HuH-7 (cell line): ENCODE measurements at regions not wholly inside any gene's neighbourhood (a gene's known extent, or its start where the extent isn't known, plus 50 kb on each side); places are given as distances from the start of the nearest gene placed in this dataset.
"Not testable (repeated sequence)": the region's sequence is repeated elsewhere in the genome, so short reads cannot be mapped to it uniquely, and the experiment has no call there.

Source experiments
- DNase-seq: peaks from one replicate; pipeline ENCODE4 v3.0.0; 2011; ENCODE audit warnings: low spot score

GRCh38 chr15:26073430-26074333 lies 210.6 kb upstream of the ATP10A start:
- no peak for DNase-seq

DNA sequence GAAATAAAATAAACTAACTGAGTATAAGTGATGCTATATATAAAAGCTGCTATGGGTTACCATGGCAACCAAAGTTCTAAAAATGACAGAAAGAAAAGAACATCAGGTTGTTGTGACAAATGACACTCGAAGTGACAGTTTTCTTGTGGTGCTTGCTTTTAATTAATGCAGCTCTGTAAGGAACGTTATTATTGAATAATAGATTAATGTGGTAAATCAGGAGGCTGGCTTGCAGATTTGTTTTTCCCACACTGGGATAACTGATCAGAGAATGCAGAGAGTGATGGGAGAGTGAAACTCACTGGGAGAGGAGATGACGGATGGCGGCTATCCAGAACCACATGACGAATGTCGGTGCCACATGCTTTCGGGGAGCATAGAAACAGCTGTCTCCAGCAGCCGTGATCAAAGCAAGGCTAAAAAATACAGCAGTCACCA lies 207.0 kb upstream of the ATP10A start:
- DNase-seq: no peak

GRCh38 chr15:26069231-26069641 lies 206.1 kb upstream of the ATP10A start:
- DNase-seq: no peak

GRCh38 chr15:26066896-26067295 lies 203.8 kb upstream of the ATP10A start:
- no peak for DNase-seq

DNA sequence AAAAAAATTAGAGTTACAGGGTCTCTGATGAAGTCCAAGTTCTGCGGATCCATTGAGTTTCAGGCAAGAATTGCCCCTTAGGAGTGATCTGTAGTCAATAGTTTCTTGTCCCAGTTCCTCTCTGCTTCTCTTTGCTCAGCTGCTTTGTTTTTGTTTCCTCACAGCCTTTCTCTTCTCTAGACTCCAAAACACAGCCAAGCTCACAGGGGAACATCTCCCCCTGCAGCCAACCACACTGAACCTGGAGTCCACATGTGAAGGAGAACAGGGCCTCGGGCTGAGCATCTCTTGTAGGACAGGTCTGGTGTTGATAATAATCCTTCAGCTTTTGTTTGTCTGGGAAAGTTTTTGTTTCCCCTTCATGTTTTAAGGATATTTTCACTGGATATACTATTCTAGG lies 202.6 kb upstream of the ATP10A start:
- DNase-seq: no peak

GRCh38 chr15:26061248-26061647 lies 198.1 kb upstream of the ATP10A start:
- no peak for DNase-seq

GRCh38 chr15:26056766-26057165 lies 193.6 kb upstream of the ATP10A start:
- DNase-seq: not testable (repeated sequence)

DNA sequence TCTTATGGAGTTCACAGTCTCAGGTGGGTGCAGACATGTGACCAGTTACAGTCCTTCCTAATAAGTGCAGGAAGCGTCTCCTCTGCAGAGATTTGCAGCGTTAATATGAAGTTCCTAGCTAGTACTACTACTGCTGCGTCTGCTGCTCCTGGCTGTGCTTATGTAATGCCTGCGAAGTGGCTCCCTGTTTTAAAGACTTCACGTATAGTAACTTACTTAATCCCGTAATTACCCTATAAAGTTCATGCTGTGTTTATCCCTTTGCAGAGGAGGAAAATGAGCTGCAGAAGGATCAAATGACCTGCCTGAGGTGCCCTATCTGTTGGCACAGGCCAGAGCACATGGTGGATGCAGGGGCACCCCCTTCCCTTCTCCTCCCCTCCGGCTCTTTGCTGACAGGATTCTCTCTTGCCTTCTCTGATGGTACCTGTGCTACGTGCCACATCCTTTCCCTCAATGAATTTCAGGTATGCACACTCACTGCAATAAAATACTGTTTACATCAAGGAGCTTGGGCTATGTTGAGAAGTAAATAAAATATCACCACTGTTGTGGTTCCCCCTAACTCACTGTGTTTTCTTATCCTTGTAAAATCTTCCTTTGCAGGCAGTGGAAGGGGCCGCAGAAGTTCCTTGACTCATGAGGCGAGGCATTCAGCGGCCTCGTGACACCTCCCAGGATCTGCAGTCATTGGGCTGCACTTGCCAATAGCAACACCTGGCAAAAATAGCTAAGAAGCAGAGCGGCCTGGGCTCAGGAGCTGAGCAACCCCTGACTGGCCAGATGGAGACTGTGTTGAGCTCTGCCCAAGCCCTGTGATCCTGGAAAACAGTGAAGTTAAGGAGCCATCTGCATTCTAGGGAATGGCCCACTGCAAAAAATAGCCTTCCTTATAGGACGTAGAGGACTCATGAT lies 188.9 kb upstream of the ATP10A start:
- DNase-seq: no peak

GRCh38 chr15:26050984-26051383 lies 187.9 kb upstream of the ATP10A start:
- DNase-seq: no peak

DNA sequence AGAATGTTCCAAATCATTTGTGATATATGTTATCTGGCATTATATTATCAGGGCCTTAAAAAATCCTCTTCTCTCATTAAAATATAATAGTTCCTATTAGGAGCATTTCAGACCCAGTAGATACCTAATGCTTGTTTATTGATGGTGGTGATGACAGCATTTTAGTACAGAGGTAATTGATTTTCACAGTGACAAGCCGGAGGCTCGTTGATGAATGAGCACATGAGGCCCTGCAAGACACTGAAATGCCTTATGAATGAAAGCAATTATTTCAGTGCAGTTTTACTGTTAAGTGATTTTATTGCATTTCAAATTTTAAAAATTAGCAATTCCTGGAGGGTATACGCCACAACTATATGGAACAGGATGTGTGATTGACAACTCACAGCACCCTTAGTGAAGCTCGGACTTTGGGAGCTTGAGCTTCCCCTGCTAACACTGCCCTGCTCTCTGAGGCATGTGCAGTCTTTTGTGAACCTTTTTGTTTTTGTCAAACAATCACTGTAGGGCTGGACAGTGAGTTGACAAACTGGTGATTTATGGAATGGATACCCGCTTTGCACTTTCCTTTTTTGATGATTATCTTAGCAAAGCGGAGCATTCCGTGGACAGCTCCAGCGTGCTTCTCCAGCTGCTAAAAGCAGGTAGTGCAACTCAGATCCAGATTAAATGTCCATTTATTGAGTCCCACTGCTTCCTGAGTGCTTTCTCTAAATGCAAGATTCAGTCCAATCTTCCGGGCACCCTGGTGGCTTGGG lies 187.0 kb upstream of the ATP10A start:
- no peak for DNase-seq

DNA sequence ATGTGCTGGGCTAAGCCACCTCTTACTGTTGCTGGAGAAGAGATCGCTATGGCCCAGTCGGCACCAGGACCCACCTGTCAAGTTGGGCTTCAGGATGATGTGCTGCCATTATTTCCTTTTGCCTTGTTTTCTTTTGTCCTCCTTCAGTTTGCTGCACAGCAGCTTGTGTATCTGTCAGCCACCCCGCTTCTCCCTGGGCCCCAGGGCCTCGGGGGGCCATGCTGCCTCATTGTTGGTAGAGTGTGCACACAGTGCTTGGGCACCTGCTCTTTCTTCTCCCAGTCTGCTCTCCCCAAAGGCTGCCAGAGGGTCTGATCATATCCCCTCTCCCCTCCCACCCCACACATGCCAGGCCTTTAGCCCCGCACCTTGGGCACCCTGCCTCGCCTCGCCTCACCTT lies 185.5 kb upstream of the ATP10A start:
- DNase-seq: no peak

GRCh38 chr15:26045516-26045915 lies 182.4 kb upstream of the ATP10A start:
- DNase-seq: no peak

GRCh38 chr15:26043018-26043417 lies 179.9 kb upstream of the ATP10A start:
- DNase-seq: no peak

- no peak for DNase-seq
Observed at GRCh38 chr15:26038693-26039092, 175.6 kb upstream of the ATP10A start.

DNA sequence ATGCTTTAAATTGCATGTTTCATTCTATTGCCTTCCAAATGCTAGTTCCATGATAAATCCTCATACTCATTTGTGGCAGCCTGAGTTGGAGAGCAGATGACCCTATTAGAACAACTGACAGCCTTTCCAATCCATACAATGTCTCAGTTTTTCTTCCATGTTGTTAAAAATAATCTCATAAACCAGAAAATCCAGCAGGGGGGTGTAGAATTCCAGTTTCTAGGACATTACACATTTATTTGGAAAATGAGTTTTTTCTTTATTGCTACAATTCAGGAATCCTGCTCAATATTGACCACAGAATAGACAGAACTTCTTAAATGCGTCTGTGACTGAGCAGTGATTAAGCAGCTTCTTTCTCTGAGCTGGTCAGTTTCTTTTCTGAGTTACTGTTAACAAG lies 174.2 kb upstream of the ATP10A start:
- no peak for DNase-seq

- DNase-seq: no peak
Observed at GRCh38 chr15:26033493-26033892, 170.4 kb upstream of the ATP10A start.

DNA sequence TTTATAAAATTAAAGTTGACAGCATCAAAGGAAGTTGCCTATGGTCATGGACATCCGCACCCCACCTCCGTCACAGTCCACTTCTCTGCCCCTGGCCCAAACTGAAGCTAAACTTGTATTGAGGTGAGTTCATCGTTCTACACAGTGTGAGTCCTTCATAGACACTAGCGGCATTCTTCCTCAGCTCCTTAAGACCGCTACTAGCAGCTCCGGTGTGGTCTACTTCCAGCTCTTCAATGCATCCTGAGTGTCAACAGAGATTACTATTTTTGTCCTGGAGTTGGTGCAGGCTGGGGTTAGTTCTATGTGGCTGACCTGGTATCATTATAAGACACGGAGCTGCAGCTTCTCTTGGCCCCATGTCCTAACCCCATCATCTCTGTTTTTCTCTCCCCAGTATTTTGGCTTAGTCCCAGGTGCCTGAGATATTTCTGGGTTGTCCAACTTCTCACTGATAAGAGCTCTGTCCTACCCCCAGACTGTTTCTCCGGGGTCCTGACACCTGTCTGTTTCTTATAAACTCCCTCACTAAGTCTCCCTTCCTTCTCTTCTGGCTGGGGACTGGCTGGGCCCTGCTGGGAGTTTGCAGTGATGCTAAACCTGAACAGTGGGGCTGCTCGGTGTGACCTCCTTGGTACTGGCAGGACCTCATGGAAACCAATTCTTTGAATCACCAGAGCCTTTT lies 169.2 kb upstream of the ATP10A start:
- no peak for DNase-seq

GRCh38 chr15:26029586-26029985 lies 166.5 kb upstream of the ATP10A start:
- not testable (repeated sequence) for DNase-seq

DNA sequence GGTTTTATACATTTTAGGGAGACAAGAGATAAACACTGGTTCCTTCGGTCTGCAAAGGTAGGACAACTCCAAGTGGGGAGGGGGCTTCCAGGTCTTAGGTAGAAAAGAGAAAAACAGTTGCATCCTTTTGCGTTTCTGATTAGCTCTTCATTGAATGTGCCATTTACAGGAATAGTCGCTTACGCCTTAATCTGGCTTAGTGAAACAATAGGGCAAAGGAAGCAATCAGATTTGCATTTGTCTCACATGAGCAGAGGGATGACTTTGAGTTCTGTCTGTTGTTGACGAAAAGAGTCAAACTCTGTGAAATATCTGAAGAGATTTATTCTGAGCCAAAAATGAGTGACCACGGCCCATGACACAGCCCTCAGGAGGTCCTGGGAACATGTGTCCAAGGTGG lies 166.0 kb upstream of the ATP10A start:
- no peak for DNase-seq

DNA sequence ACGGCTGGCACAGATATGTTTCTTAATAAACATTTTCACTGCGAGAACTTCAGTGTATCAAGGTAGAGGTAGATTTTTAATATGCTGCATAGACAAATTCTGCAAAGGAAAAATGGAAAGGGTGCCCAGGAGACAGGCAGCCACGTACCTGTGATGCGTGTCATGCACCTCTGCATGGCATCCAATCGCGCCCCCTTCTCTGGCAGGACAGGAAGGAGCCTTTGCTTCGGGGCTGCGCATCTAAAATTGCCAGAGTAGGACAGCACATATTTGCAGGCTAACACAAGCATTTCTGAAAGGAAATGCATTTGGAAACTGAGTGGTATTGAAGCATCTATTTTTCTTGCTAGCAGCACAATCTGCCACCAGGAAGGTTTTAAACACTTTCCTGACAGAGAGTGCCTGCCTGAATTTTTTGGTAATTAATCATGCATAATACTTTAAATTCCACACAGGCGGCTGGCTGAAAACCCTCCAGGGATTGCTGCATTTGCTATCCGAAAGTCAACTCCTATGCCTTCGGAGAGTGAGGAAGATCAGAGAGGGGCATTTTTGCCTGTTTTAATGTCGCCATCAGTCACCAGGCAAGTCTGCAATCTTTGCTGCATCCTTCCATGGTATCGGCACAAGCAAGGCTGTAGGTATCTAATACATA lies 165.1 kb upstream of the ATP10A start:
- DNase-seq: no peak

GRCh38 chr15:26026671-26027070 lies 163.5 kb upstream of the ATP10A start:
- not testable (repeated sequence) for DNase-seq
